Peyer's patch (tissue), 4 donors: ENCODE measurements at regions not wholly inside any gene's neighbourhood (a gene's known extent, or its start where the extent isn't known, plus 50 kb on each side); places are given as distances from the start of the nearest gene placed in this dataset.

Source experiments
- POLR2A ChIP-seq, 2 donors: fragments of 450-650 bp; IDR thresholded peaks; one replicate each; pipeline ENCODE4 v1.5.1; 2017; ENCODE audit warnings: antibody characterized with exemption in 2 of 2, mild to moderate bottlenecking in 2 of 2, moderate library complexity in 2 of 2
- TF ChIP-seq, protein P1 (sequence below), 6 experiments: fragments of 450-650 bp in 4 of 6; fragments of 200-600 bp in 2 of 6; sonication (generic) in 1 of 6; IDR thresholded peaks; one replicate each; pipeline ENCODE4 v1.5.1; 2017 to 2019; ENCODE audit warnings: antibody characterized with exemption in 6 of 6, mild to moderate bottlenecking in 3 of 6, moderate library complexity in 1 of 6

GRCh38 chr11:129544691-129545090, 169.0 kb downstream of the BARX2 start:
- TF ChIP-seq, protein P1, sequence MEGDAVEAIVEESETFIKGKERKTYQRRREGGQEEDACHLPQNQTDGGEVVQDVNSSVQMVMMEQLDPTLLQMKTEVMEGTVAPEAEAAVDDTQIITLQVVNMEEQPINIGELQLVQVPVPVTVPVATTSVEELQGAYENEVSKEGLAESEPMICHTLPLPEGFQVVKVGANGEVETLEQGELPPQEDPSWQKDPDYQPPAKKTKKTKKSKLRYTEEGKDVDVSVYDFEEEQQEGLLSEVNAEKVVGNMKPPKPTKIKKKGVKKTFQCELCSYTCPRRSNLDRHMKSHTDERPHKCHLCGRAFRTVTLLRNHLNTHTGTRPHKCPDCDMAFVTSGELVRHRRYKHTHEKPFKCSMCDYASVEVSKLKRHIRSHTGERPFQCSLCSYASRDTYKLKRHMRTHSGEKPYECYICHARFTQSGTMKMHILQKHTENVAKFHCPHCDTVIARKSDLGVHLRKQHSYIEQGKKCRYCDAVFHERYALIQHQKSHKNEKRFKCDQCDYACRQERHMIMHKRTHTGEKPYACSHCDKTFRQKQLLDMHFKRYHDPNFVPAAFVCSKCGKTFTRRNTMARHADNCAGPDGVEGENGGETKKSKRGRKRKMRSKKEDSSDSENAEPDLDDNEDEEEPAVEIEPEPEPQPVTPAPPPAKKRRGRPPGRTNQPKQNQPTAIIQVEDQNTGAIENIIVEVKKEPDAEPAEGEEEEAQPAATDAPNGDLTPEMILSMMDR (IDR thresholded peaks at IDR 0.05): no peak
- TF ChIP-seq POLR2A (IDR thresholded peaks at IDR 0.05): no peak
